CD4-positive, alpha-beta T cell treated with Interleukin-6 for 4 hours (primary cell): ENCODE measurements at regions not wholly inside any gene's neighbourhood (a gene's known extent, or its start where the extent isn't known, plus 50 kb on each side); places are given as distances from the start of the nearest gene placed in this dataset.

Experiments
- DNase-seq: peaks from one replicate; pipeline ENCODE4 v3.0.0-alpha.2; 2020; ENCODE audit warnings: mixed read lengths

DNA sequence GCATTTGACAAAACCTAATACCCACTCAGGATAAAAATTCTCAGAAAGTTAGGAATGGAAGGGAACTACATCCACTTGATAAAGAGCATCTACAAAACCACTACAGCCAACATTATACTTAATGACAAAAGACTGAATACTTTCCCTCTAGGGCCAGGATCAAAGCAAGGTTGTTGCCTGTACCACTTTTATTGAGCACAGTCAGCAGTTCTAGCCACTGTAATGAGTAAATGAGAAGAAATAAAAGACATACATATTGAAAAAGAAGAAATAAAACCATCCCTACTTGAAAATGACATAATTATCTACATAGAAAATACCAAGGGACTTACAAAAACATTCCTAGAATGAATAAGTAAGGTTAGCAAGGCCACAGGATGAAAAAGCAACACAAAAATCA, 194.8 kb upstream of the ZNF507 start:
- no peak for DNase-seq

DNA sequence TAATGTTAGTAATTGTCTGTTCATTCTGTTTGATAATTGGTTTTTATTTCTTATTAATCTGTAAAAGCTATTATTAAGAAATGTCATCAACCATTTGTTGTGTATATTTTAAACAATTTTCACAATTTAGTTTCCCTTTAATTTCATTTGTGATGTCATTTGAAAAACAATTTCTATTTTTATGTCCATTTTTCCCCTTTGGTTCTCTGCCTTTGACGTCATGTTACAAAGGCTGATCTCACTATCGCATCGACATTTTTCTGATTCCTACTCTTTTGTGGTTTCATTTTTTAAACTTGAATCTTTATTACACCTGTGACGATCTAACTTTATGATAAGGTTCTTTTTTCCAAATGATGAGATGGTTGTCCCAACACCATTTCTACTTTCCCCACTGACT, 191.0 kb upstream of the ZNF507 start:
- no peak for DNase-seq

DNA sequence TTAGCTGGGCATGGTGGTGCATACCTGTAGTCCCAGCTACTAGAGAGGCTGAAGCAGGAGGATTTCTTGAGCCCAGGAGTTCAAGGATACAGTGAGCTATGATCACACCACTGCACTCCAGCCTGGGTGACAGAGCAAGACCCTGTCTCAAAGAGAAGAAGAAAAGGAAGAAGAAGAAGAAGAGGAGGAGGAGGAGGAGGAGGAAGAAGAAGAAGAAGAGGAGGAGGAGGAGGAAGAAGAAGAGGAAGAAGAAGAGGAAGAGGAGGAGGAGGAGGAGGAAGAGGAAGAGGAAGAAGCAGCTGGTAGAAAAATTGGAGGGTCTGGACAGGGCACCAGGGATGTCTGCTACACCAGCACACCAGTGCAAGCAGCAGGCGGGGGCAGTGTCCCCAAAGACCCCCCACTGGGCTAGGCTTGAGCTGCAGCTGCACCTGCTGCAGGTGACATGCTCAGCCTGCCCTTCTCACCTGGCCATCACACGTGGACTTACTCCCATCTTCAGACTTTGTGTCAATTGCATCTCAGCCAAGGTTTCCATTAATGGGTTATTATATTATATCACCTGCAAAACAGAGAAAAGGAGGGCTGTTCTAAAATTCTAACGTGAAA, 180.9 kb upstream of the ZNF507 start:
- no peak for DNase-seq

DNA sequence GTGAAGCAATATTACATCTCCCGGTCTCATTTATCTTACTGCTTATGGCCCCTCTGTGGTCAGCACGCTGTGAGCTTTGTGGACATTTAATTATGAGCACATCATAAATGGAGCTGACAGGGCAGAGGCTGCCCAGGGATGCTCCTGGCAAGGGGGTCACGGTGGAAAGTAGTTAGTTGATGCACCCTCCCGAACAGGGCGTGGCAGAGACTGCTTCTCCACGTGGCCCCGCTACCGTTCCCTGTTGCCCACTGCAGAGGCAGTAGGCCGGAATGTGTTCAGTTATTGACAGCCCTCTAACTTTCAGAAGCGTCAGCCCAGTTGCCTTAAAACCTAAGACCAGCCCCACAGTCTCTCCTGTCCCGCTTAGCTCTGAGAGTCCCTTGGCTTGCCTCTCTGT, 180.3 kb upstream of the ZNF507 start:
- DNase-seq: no peak

DNA sequence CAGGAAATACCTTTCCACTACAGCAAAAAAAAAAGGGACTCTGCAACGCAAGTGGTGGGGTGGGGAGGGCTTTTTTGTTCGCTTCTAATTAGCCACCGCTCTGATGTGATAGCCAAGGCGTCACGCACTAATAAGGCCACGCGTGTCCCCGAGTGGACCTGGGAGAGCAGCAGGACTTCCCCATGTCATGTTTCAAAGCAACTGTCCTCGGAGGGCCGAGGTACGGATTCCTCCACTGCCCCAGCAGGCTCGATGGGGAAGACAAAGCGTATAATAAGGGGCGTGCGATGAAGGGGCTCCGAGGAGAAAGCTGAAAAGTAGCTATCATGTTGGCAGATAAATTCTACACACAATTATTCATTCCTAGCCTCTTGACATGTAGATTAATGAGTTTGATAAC, 179.7 kb upstream of the ZNF507 start:
- no peak for DNase-seq

DNA sequence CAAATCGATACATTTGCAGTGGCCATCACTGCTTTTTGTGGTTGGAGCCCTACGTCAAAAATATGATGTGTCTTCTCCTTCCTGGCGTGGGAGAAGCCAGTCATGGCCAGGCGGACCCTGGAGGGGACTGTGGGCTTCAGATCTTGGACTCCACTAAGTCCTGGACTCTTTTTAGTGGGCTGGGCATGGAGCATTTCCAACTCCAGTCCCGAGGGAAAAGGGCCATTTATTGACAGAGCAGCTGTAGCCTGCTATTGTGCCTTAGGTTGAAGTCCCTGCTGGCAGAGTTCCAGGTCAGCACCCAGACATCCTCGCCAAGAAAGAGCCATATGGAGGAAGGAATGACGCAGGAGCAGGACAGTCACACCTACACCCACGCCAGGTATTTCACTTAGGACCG, 179.2 kb upstream of the ZNF507 start:
- no peak for DNase-seq

DNA sequence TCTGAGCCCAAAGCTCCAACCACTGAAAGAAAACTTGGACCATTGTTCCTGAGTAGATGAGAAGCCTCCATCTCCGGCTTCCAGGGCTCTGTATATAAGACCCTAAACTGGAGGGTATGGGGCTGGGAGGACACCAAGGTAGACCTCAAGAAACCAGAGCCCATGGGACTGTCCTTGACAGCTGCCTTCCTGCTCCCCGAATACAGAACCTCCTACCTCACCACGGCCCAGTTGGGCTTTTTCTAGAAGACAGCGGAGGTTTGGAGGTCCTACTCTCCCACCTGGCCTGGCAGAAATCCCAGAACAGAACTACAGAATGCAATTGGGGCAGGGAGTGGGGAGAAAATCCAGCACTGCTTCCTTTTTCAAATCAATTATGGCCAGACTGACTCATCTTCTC, 177.3 kb upstream of the ZNF507 start:
- DNase-seq: no peak

DNA sequence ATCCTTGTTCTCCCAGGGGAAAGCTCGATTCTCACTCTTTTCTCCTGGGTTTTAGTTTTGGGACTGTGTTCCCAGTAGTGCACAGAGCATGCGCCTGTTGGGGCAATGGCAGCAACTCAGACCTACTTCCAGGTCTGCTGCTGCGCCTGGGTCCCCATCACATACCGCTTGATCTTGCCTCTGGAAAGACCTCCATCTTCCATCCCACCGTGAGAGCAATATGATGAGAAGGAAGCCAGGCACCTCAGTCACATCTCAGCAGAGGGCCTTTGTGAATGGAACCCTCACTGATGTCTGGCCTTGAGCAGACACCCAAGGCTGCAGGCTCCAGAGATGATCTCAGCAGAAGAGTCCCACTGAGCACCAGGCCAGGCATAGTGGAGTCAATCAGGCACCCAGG, 176.8 kb upstream of the ZNF507 start:
- no peak for DNase-seq

DNA sequence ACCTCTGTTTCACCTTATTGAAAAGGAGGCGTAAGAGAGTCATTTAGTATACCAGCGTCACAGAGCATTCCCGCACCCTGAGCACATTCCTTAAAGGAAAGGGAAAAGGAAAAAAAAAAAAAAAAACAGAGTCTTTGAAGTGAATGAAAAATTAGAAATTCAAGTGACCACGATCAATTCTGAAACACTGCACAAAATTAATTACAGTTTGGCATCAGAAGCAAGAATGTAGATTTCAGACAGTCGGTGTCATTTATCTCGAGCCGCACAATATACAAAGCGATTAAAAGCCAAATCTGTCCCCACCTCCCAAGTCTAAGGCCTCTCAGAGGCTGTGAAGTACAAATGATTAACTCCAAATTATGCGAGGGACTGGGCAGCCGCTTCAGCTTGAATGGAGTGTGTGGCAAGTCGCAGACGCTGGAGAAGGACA, 173.7 kb upstream of the ZNF507 start:
- no peak for DNase-seq

DNA sequence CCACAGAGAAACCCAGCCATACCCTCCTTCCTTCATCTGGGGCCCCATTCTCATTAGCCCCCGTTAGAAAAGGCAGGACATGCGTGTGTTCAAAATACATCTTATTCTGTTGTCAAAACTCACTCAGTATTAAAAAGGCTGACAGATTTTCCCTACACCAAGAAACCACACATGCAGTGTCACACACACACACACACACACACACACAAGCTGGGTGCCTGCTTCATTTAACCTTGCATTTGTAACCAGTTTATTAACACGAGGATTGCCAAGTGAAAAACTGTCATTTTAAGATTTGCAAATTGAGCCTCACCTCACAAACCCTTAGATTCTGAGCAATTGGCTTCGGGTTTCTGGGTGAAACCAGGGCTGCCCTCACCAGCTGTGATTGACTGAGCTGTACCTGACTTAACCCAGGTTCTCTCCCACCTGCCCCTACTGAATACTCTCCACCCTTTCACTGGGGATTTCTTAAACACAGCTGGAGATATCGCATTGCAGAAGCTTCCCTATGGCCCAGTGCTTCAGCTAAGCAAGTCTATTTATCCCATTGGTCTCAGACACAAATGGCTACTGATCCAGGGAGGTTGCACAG, 172.7 kb upstream of the ZNF507 start:
- DNase-seq: no peak

DNA sequence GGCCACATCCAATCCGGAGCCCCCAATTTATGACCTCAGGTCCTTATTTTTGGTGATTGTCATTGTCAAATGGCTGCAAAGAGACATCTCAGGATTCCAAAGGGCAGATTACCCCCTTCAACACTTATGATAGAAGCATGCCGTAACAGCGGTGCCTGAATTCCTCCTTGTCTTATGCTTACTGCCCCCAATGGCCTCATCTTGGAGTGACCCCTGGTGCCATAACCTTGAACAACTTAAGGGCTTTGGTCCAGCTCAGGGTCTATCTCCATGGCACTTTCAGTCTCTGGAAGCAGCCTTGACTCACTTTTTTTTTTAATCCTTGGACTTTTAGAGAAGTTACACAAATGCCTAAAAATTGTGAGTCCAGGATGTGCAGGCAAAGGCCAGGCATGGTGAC, 171.6 kb upstream of the ZNF507 start:
- no peak for DNase-seq

DNA sequence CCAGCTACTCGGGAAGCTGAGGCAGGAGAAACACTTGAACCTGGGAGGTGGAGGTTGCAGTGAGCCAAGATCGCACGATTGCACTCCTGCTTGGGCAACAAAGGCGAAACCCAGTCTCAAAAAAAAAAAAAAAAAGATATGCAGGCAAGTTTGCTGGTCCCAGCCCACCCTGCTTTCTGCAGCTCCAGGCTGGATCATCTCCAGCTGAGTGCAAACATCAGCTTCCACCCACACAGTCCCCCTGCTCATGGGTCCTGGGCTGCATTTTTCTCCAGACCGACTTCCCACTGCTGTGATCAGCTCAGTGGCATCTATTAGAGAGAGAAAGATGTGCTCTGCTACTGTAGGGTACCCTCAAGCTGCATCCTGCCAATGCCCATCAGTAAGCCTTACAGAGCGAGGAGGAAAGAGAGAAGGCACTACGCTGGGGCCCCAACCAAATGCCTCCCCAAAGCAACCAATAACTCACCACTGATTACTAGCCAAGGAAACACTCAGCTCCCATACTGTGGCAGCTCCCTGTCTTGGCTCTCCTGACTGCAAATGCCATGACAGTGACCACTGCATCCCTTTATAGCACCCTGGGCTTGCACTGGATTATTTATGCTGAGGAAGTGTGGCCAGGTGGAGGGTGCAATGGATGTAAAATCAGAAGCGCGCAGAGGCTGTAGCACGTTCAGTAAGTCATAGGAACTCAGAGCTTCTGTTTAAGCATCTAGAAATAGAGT, 170.9 kb upstream of the ZNF507 start:
- no peak for DNase-seq

DNA sequence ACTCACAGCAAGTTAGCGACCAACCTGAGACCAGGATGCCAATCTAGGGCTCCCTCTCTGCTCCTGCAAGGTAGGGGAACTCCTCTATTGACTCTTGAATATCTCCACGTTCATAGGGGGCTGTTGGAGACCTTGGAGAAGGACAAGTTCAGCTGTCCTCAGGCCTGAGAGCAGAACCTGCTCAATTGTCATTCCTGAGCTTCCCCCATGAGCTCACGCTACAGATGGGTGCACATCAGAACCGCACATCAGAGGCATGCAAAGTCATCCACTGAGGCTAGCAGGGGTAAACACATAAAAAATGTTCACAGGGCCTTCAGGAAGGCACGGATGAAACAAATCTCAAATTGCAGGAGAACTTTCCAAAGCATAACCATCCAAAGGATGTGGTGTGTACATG, 168.8 kb upstream of the ZNF507 start:
- no peak for DNase-seq

DNA sequence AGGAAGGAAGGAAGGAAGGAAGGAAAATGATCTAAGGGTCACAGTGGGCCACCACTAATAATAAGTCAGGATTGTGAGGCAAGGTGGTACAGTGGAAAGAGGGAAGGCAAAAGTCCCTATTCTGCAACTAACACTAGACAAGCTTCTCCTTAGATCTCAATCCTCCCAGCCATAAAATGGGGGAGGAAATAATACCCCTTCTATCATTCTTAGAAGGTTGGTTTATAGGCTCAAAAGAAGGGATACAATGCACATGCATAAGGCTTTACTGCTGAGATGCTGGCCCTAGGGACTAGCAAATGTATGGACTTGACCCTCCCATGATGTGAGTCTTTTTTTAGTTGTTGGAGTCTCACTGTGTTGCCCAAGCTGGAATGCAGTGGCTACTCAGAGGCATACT, 167.7 kb upstream of the ZNF507 start:
- DNase-seq: no peak

DNA sequence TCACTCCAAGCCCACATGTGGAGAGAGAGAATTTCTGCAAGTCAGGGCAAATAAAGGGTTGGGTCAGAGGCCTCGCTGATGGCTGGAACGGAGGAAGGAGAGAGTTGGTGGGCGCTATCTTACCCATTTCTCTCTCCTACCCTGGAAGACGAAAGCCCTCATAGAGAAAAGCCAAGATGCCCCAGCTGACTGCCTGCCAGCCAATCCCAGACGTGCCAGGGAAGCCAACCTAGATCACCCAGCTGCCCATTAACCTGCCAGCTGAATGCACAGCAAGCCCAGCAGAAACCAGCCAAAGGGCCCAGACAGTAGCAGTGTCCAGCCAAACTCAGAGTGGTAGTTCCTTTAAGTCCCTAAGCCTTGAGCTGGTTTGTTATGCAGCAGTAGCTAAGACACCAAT, 167.0 kb upstream of the ZNF507 start:
- no peak for DNase-seq

DNA sequence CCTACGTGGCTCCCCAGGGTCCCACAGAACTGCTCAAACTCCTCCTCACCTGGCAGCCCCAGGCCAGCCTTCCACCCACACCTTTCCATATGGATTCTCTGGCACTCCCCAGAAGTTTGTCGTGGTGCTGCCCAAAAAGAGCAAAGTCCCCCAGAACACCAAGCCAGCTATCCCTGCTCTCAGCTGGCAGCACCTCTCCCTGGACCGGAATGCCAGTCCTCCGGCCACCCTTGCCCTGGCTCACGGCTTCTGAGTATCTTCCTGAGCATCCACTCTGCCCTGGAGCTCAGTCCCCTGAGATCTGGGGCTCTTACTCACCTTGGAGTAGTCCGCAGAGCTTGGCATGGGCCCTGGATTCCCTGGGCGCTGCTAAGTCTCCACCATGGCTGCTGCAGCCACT, 166.5 kb upstream of the ZNF507 start:
- DNase-seq: no peak

DNA sequence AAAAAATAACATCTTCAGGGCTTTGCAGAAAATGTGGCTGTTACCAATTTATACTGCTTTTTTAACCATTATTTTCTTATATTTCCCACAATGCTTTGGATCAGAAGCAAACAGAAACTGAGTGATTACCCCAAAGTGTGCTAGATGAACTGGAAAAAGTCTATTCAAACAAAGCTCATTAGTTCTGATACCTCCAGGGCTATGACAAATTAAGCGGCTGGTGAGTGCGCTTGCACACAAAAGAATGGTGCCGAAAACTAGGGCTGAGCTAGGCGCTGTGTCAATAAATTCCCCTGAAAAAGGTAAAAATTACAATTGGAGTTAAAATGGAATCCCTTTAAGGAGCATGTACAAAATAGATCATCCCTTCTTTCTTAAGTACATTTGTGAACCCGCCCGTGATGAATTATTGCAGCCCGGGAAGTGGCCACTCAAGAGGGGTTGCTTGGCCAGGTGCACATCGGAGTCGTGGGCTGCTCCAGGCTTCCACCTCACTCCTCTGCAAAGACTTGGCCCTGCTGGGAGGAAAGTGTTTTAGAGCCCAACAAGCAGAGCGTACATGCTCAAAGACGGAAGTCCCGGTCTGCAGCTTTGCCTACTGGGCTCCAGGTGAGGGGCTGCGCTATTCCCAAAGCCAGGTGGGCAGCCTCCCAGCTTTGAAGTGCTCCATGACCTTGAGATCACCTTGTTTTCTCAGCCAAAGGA, 164.0 kb upstream of the ZNF507 start:
- no peak for DNase-seq

DNA sequence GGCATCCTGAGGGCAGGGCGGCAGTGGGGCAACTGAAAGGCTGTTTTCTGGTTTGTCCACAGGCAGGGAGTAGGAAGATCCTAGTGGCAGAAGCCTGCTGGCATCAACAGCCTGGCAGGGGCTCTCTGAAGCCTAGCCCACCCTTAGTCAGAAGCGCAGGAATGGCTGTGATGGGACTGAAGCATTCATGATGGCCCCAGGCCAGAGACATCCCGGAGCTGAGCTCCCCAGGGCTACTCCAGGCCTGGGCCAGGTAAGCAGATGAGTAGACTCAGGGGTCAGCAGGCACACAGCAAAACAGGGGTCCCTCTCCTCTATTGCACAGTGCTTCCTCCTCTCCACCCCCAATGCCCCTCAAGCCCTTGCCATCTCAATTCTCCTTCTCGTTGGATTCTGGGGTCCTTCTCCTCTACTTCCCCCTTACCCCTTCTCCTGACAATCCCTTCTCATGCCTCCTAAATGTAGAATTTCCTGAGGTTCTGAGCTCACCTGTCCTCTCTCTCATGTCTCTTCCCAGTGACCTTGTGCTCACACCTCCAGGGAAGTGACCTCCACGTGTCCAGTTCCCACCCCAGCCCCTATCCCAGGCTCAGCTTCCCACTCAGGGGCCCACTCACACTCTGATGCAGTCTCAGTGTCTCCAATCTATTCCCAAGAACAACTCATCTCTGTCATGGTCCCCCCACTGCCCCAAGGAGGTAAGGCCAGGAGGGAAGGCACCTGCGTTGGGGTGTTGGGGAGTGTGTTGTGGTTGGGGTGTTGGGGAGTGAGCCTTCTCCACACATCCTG, 158.7 kb upstream of the ZNF507 start:
- no peak for DNase-seq

DNA sequence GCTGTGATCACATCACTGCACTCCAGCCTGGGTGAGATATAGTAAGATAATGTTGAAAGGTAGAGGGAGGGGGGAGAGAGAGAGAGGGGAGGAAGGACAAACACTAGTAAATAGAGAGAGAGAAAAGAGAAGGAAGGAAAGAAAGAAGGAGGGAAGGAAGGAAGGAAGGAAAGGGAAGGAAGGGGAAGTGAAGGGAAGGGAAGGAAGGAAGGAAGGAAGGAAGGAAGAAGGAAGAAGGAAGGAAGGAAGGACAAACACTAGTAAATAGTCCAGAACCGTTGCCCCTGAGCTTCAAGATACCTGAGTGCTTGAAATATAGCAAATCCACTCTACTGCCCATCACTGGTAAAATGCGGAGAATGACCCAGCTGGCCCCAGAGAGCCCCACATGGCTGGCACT, 156.5 kb upstream of the ZNF507 start:
- DNase-seq: no peak

DNA sequence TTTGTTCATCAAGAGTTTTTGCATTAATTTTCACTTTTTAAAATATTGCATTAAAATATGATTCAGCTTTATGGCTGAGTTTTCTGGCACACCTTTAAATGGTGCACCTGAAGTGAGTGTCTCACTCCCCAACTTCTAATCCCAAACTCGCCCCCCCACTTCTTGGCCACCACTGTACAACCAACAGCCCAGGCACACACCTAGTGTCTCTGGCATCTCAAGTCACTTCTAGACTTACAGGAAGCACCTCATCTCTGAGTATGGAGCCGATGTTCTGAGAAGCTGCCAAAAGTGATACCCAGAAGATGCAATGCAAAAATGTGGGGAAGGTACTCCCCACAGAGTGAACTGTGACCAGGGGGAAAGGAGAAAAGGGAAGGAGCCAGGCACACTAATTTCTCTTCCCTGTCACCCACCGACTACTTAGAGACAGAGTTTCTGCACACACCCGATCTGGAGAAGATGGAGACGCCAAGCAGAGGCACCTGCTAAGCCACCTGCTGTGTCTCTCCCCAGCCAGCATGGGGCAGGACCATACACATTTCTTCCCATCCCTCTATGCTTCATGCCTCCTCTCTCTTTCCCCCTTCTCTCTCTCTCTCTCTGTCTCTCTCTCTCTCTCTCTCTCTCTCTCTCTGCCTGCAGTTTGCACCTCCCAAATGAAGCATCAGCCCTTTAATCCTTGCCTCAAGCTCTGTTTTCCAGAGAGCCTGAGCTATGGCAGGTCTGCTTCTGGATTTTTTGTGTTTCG, 155.3 kb upstream of the ZNF507 start:
- no peak for DNase-seq

DNA sequence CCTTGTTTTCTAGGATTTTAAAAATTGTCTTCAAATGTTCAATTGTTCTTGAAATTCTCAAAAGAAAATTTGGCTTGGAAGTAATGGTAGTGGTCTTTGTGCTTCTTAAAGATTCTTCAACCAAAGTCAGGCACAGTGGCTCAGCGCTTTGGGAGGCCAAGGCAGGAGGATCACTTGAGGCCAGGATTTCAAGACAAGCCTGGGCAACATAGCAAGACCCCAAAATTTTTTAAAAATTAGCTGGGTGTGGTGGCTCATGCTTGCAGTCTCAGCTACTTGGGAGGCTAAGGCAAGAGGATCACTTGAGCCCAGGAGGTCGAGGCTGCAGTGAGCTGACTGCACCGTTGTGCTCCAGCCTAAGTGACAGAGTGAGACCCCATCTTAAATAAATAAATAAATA, 153.5 kb upstream of the ZNF507 start:
- DNase-seq: no peak
